ENCODE measurements at regions not wholly inside any gene's neighbourhood (a gene's known extent, or its start where the extent isn't known, plus 50 kb on each side); places are given as distances from the start of the nearest gene placed in this dataset.

- no peaks in the 10 kb centered on the region for H3K27me3 Mint-ChIP-seq
- no peak overlapping the region for H3K4me3 Mint-ChIP-seq
- POLR2A ChIA-PET = no interaction called here
- no peaks in the 10 kb centered on the region for H3K9me3 Mint-ChIP-seq
- no peak overlapping the region for H3K27ac Mint-ChIP-seq
- no peaks in the 10 kb centered on the region for H3K4me1 Mint-ChIP-seq
- DNase-seq = no peak
- H3K36me3 Mint-ChIP-seq (ENCODE audit: low read depth) = no peaks in the 10 kb centered on the region
- CTCF ChIA-PET = no interaction called here
Observed at GRCh38 chr5:91541696-91542095, 158.6 kb upstream of the ARRDC3 start.

GRCh38 chr5:91538179-91538578 lies 155.1 kb upstream of the ARRDC3 start:
- Mint-ChIP-seq H3K9me3 (no peaks in the 10 kb centered on the region), H3K4me3 (no peak overlapping the region), H3K36me3 (ENCODE audit: low read depth) (no peaks in the 10 kb centered on the region), H3K27ac (no peak overlapping the region), H3K27me3 (no peaks in the 10 kb centered on the region), H3K4me1 (no peaks in the 10 kb centered on the region)
- ChIA-PET CTCF (no interaction called here), POLR2A (no interaction called here)
- DNase-seq = no peak

GRCh38 chr5:91535499-91535898 lies 152.4 kb upstream of the ARRDC3 start:
- no peaks in the 10 kb centered on the region for H3K36me3 Mint-ChIP-seq (ENCODE audit: low read depth)
- ChIA-PET POLR2A (no interaction called here), CTCF (no interaction called here)
- no peaks in the 10 kb centered on the region for H3K4me1 Mint-ChIP-seq
- no peaks in the 10 kb centered on the region for H3K27me3 Mint-ChIP-seq
- H3K27ac Mint-ChIP-seq = no peak overlapping the region
- no peak overlapping the region for H3K4me3 Mint-ChIP-seq
- no peaks in the 10 kb centered on the region for H3K9me3 Mint-ChIP-seq
- DNase-seq = no peak

- Mint-ChIP-seq H3K36me3 (ENCODE audit: low read depth) (no peaks in the 10 kb centered on the region), H3K27ac (no peak overlapping the region)
Observed at GRCh38 chr5:91534332-91534731, 151.2 kb upstream of the ARRDC3 start.

GRCh38 chr5:91532779-91533178 lies 149.7 kb upstream of the ARRDC3 start:
- no peak for DNase-seq
- H3K27me3 Mint-ChIP-seq = no peaks in the 10 kb centered on the region
- ChIA-PET POLR2A (no interaction called here), CTCF (no interaction called here)
- no peaks in the 10 kb centered on the region for H3K4me1 Mint-ChIP-seq
- no peaks in the 10 kb centered on the region for H3K36me3 Mint-ChIP-seq (ENCODE audit: low read depth)
- no peak overlapping the region for H3K27ac Mint-ChIP-seq
- H3K4me3 Mint-ChIP-seq = no peak overlapping the region
- no peaks in the 10 kb centered on the region for H3K9me3 Mint-ChIP-seq

More at GRCh38 chr5:91534332-91534731, 151.2 kb upstream of the ARRDC3 start:
- H3K4me3 Mint-ChIP-seq = no peak overlapping the region
- no peak for DNase-seq
- no peaks in the 10 kb centered on the region for H3K27me3 Mint-ChIP-seq
- POLR2A ChIA-PET = no interaction called here
- no peaks in the 10 kb centered on the region for H3K4me1 Mint-ChIP-seq
- H3K9me3 Mint-ChIP-seq = no peaks in the 10 kb centered on the region
- CTCF ChIA-PET = no interaction called here

GRCh38 chr5:91532281-91532680 lies 149.2 kb upstream of the ARRDC3 start:
- CTCF ChIA-PET = no interaction called here
- Mint-ChIP-seq H3K36me3 (ENCODE audit: low read depth) (no peaks in the 10 kb centered on the region), H3K9me3 (no peaks in the 10 kb centered on the region), H3K4me3 (no peak overlapping the region), H3K4me1 (no peaks in the 10 kb centered on the region), H3K27me3 (no peaks in the 10 kb centered on the region), H3K27ac (no peak overlapping the region)
- POLR2A ChIA-PET = no interaction called here
- no peak for DNase-seq

GRCh38 chr5:91528831-91529230 lies 145.7 kb upstream of the ARRDC3 start:
- ChIA-PET POLR2A (no interaction called here), CTCF (no interaction called here)
- H3K9me3 Mint-ChIP-seq = no peaks in the 10 kb centered on the region
- no peaks in the 10 kb centered on the region for H3K4me1 Mint-ChIP-seq
- DNase-seq = no peak
- no peaks in the 10 kb centered on the region for H3K36me3 Mint-ChIP-seq (ENCODE audit: low read depth)
- H3K27me3 Mint-ChIP-seq = no peaks in the 10 kb centered on the region
- H3K27ac Mint-ChIP-seq = no peak overlapping the region
- no peak overlapping the region for H3K4me3 Mint-ChIP-seq

- H3K9me3 Mint-ChIP-seq = no peaks in the 10 kb centered on the region
- no peak overlapping the region for H3K4me3 Mint-ChIP-seq
- DNase-seq = no peak
- no peaks in the 10 kb centered on the region for H3K36me3 Mint-ChIP-seq (ENCODE audit: low read depth)
- H3K27ac Mint-ChIP-seq = no peak overlapping the region
- POLR2A ChIA-PET = no interaction called here
- no peaks in the 10 kb centered on the region for H3K4me1 Mint-ChIP-seq
- H3K27me3 Mint-ChIP-seq = no peaks in the 10 kb centered on the region
- CTCF ChIA-PET = no interaction called here
Observed at GRCh38 chr5:91521785-91522184, 138.7 kb upstream of the ARRDC3 start.

GRCh38 chr5:91521334-91521733 lies 138.2 kb upstream of the ARRDC3 start:
- Mint-ChIP-seq H3K36me3 (ENCODE audit: low read depth) (no peaks in the 10 kb centered on the region), H3K9me3 (no peaks in the 10 kb centered on the region), H3K27me3 (no peaks in the 10 kb centered on the region), H3K4me3 (no peak overlapping the region), H3K27ac (no peak overlapping the region), H3K4me1 (no peaks in the 10 kb centered on the region)
- POLR2A ChIA-PET = no interaction called here
- DNase-seq = no peak
- CTCF ChIA-PET = no interaction called here

- no peaks in the 10 kb centered on the region for H3K4me1 Mint-ChIP-seq
Observed at GRCh38 chr5:91514400-91514799, 131.3 kb upstream of the ARRDC3 start.

GRCh38 chr5:91503321-91503720 lies 120.2 kb upstream of the ARRDC3 start:
- H3K27me3 Mint-ChIP-seq = peaks cover 2% of the 10 kb centered on the region
- H3K4me3 Mint-ChIP-seq = no peak overlapping the region
- DNase-seq = no peak
- POLR2A ChIA-PET = no interaction called here
- CTCF ChIA-PET = no interaction called here
- H3K36me3 Mint-ChIP-seq (ENCODE audit: low read depth) = no peaks in the 10 kb centered on the region
- H3K27ac Mint-ChIP-seq = no peak overlapping the region
- H3K9me3 Mint-ChIP-seq = no peaks in the 10 kb centered on the region
- H3K4me1 Mint-ChIP-seq = no peaks in the 10 kb centered on the region

More at GRCh38 chr5:91514400-91514799, 131.3 kb upstream of the ARRDC3 start:
- Mint-ChIP-seq H3K9me3 (no peaks in the 10 kb centered on the region), H3K36me3 (ENCODE audit: low read depth) (no peaks in the 10 kb centered on the region), H3K27me3 (no peaks in the 10 kb centered on the region), H3K4me3 (no peak overlapping the region), H3K27ac (no peak overlapping the region)
- ChIA-PET POLR2A (no interaction called here), CTCF (interaction anchor here (1.5 kb wide), 1 partner anchor 14 kb away, joined by 7 read pairs; no protein-coding TSS in a partner anchor)
- no peak for DNase-seq

GRCh38 chr5:91500758-91501157 lies 117.6 kb upstream of the ARRDC3 start:
- Mint-ChIP-seq H3K4me1 (no peaks in the 10 kb centered on the region), H3K36me3 (ENCODE audit: low read depth) (no peaks in the 10 kb centered on the region), H3K9me3 (no peaks in the 10 kb centered on the region), H3K27ac (no peak overlapping the region), H3K4me3 (no peak overlapping the region), H3K27me3 (peaks cover 2% of the 10 kb centered on the region)
- ChIA-PET POLR2A (no interaction called here), CTCF (interaction anchor here (1.6 to 1.7 kb wide), 2 partner anchors 9 to 13 kb away, joined by 4 to 7 read pairs; no protein-coding TSS in a partner anchor)
- DNase-seq = no peak

GRCh38 chr5:91499943-91500531 lies 116.9 kb upstream of the ARRDC3 start:
- H3K4me3 Mint-ChIP-seq = no peak overlapping the region
- ChIA-PET POLR2A (no interaction called here), CTCF (interaction anchor here (1.6 to 1.7 kb wide), 3 partner anchors 9 to 142 kb away, joined by 4 to 9 read pairs (median 7); no protein-coding TSS in a partner anchor)
- peaks cover 3% of the 10 kb centered on the region for H3K4me1 Mint-ChIP-seq
- H3K9me3 Mint-ChIP-seq = no peaks in the 10 kb centered on the region
- H3K27me3 Mint-ChIP-seq = peaks cover 2% of the 10 kb centered on the region
- no peak for DNase-seq
- no peaks in the 10 kb centered on the region for H3K36me3 Mint-ChIP-seq (ENCODE audit: low read depth)
- H3K27ac Mint-ChIP-seq = no peak overlapping the region

- ChIA-PET POLR2A (no interaction called here), CTCF (no interaction called here)
- DNase-seq = no peak
- Mint-ChIP-seq H3K27me3 (peaks cover 2% of the 10 kb centered on the region), H3K4me1 (peaks cover 30% of the 10 kb centered on the region), H3K36me3 (ENCODE audit: low read depth) (no peaks in the 10 kb centered on the region), H3K27ac (no peak overlapping the region), H3K9me3 (no peaks in the 10 kb centered on the region), H3K4me3 (no peak overlapping the region)
Observed at GRCh38 chr5:91495699-91496098, 112.6 kb upstream of the ARRDC3 start.
